HS-27A (cell line): ENCODE measurements at regions not wholly inside any gene's neighbourhood (a gene's known extent, or its start where the extent isn't known, plus 50 kb on each side); places are given as distances from the start of the nearest gene placed in this dataset.

ENCODE experiments used
- DNase-seq: peaks from one replicate; pipeline ENCODE4 v3.0.0-alpha.2; 2012; ENCODE audit warnings: low read depth, missing footprints

DNA sequence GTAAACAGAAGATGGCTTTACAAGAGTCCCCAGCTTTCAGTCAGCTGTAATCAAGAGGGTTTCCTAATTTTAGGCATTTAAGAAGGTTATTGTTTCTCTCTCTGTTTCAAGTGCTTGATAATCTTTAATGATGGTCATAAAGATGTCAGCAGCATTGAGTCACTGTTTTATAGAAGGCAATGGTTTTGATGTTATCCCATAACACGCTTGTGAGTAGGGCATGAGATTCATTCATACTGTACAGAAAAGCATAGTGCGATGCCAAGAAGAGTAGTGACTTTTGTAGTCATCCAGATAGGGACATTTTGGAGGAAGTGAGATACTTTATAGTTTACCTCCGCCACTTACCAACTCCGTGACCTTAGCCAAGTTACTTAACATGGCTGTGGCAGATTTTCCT, 364.2 kb upstream of the SLC10A2 start:
- DNase-seq: no peak

DNA sequence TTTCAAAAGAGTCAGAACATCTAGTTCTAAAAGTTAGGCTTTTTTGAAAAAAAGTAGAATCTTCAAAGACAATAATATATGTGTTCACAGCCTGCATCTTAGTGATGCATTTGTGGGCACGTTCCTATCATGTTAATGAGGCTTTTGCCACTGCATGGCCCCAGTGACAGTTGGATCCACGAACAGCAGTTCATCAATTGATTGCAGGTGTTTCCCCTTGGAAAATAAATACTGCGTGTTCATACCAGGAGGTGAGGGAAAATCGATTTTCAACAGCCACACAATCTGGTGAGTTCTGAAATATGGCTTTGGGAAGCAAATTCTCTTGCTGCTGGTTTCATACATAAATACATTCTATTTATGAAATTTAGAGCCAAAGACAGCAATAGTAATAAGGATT, 343.8 kb upstream of the SLC10A2 start:
- DNase-seq: no peak

DNA sequence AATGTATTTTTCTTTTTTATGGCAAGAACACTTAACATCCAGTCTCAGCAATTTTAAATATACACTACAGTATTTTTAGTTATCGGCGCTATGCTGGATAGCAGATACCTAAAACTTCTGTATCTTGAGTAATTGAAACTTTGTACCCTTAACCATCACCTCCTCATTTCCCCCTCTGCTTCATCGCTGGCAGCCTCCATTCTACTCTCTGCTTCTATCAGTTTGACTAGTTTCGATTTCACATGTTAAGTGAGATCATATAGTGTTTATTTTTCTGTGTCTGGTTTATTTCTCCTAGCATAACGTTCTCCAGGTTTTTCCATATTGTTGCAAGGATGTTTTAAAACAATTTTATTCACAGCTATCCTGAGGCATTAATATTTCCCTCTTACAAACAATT, 340.8 kb upstream of the SLC10A2 start:
- no peak for DNase-seq

DNA sequence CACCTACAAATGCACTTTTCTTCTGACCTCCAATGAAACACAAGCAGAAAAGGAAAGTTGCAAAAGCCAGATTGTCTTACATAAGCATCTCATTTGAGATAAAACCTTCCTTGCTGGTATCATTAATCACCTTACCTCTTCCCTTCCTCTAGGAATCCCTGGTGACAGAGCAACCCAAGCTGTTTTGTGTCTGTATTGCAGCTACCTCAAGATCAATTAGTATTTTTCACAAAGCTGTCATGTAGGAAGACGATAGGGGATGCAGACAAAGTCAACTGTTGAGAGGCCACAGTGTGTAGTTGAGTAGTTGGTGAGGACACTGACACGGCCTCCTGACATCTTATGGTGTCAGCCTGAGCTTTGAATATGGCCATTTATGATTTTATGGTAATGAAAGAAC, 339.1 kb upstream of the SLC10A2 start:
- no peak for DNase-seq

- no peak for DNase-seq
Observed at GRCh38 chr13:103403814-103404213, 337.6 kb upstream of the SLC10A2 start.

- no peak for DNase-seq
Observed at GRCh38 chr13:103403148-103403740, 337.0 kb upstream of the SLC10A2 start.

DNA sequence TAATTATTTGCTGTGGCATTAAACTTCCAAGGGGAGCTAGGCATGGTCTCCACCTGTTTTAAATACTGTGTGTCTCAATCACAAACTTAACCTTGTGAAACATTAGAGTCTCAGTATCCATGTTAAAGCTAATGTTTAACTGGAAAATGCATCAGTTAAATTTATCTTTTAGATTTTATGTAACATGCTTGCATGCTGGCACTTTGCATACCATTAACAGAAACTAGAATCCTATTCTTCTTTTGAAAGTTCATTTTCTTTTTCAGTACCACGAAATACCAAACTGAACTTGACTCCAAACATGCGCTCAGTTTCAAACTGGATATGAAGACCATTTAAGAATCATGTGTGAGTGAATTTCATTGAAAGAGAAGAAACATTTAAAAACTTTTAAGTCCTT, 328.9 kb upstream of the SLC10A2 start:
- DNase-seq: no peak

DNA sequence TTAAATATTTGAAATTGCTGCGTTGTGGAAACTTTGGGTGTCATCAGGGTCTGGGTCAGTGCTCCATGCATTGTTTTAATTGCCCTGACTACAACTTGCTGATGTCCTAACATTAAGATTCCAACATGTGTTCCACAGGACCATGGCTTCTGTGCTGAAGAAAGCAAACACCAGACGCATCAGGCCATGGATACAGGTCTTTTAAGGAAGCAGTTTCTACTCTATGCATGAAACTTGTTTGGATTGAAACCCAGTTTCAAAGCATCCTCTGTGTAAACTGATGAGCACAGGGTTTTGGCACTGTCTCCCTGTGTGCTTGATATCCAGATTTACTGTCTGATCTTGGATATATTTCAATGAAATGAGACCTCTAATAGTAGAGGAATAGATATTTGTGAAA, 328.4 kb upstream of the SLC10A2 start:
- no peak for DNase-seq

- DNase-seq: no peak
Observed at GRCh38 chr13:103391936-103392335, 325.7 kb upstream of the SLC10A2 start.

GRCh38 chr13:103388839-103389238, 322.6 kb upstream of the SLC10A2 start:
- DNase-seq: no peak

- no peak for DNase-seq
Observed at GRCh38 chr13:103386341-103386740, 320.1 kb upstream of the SLC10A2 start.

DNA sequence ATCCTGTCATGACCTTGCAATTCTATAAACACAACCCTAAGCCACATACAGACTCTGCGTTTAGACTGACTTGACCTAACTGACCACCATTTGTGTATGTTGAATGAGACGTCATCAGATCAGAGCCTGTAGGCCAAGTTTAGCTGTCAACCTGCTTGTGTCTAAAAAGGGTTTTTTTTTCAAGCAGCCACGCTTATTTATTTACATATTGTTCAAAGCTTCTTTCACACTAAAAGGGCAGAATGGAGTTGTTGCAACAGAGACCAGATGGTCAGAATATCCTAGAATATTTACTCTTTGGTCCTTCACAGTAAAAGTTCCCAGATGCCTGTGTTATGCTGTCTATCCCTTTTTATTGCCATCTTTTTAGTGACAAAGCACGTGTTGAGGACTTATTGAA, 307.7 kb upstream of the SLC10A2 start:
- no peak for DNase-seq

- no peak for DNase-seq
Observed at GRCh38 chr13:103371271-103371670, 305.1 kb upstream of the SLC10A2 start.

DNA sequence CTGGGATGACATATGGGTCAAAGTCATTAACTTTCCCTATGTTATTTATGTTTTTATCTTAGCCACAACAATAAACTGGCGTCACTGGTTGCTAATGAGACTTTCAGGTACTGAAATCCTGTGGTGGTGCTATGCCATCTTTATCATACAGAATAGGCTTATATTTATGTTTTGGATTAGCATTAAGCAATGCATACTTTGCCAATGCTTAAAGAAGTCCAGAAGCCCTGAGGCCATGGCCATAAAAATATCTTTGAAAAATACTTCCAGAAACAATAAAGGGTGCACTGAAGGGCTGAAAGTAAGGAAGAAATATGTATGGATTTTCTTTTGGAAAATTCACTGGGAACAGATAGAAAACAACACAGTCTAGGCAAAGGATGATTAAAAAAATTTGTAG, 304.6 kb upstream of the SLC10A2 start:
- no peak for DNase-seq

DNA sequence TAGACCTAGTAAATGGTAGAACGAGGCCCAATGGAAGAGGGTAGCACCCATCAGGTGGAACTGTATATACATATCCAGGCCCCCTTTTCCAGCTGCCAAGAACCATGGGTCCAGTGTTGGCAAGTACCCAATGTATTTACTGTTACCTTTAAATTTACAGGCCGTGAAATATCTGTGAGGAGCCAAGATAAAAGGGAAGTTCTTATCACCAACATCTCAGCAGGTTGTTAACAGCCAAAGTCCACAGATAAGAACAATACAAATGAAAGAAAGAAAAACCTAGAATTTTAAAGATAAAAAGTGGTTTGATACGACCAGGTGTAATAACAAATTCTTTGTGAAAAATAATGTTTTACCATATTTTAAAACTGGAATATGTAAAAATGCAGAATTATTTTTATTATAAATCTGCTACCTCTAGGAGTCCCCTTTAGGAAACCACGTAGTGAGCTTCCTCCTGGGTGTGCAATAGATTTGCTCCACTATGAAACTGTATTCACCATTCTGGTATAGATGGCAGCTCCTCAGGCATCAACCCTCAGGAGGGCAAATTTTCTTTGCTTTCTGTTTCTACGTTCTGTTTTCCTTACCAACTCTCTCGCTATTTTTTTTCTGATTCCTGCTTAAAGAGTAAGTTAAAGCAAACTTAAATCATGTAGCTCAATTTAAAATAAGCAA, 292.2 kb upstream of the SLC10A2 start:
- no peak for DNase-seq

GRCh38 chr13:103356226-103356864, 290.1 kb upstream of the SLC10A2 start:
- DNase-seq: no peak

DNA sequence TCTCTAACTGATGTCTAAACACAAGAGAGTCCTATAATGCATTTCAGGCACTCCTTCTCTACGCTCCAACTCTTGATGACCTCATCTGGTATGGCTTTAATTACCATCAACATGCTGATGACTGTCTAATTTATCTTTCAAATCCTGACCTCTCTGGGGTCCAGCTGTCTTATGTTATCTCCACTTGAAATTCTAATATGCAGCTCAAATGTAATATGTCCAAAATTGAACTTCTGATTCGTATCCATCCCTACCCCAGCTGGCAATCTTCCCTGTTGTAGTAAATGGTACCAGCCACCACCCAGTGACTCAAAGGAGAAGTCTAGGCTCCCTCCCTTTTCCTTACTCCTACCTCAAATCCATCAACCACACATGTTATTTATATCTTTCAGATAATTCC, 288.0 kb upstream of the SLC10A2 start:
- no peak for DNase-seq

DNA sequence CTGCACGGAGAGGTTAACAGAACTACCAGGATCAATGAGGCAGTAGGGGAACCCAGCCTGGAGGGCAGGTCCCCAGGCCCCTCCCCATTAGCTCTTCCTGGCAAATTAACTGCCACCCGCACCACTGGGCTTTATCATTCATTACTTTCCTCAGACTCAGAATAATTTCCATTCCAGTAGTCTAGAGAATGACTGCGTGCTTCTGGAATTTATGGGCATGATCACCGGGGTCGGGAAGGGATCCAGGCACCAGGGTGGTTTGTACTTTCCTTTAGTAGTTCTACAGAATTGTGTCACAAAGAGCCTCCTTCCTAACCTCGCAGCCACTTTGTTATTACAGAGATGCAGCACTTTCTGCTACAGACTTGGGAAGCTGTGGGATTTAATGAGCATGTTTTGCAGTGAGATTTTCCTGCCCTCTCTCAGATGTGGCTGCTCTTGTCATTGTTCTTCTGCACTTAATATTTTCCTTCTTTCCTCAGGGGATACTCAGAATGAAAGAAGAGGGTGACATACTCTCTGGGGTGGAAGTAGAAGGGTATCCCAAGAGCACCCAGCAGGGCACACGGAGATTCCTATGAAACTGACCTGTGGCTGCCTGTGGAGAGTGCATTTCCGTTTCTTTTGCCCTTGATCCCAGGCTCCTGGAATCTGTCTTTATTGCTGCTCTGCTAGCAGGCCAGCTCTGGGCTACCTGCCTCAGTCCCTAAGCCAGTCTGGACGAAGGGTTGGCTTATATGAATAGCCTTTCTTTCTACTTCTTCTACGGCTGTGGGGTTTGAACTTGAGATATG, 285.0 kb upstream of the SLC10A2 start:
- no peak for DNase-seq

- DNase-seq: no peak
Observed at GRCh38 chr13:103350147-103350546, 283.9 kb upstream of the SLC10A2 start.

- DNase-seq: no peak
Observed at GRCh38 chr13:103349211-103349980, 283.2 kb upstream of the SLC10A2 start.

- DNase-seq: no peak
Observed at GRCh38 chr13:103335241-103335640, 269.0 kb upstream of the SLC10A2 start.

DNA sequence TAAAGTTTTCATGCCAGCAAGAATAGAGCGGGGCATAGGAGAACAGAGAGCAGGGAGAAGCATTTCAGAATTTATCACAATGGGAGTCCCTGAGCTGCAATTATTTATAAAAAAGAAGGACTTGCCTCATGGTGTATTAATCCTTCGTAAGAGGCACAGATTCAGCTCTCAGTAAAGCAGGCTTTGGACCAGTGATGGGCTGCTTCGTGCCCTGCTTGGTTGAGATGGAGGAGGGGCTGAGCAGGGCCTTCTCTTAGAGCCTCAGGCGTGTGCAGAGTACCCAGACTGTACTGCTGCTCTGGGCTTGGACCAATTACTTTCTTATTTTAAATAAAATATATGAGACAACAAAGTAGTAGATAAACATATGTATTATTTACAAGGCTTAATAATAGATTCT, 265.7 kb upstream of the SLC10A2 start:
- no peak for DNase-seq
